ENCODE measurements at regions not wholly inside any gene's neighbourhood (a gene's known extent, or its start where the extent isn't known, plus 50 kb on each side); places are given as distances from the start of the nearest gene placed in this dataset.

DNA sequence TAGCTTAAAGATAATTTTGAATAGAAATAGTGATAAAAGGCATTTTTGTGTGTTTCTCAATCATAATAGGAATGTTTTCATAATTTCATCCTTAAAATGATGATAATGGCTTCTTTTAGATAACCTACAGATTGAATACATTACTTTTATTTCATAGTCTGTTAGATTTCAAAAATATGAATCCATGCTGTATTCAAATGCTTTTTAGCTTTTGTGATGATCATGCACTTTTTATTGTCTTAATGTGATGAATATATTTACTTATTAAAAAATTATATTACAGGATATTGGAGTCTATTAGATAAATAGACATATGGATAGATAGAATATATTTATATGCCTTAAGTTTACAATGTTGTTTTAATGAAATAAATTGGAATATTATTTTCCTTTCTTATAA lies 886.8 kb upstream of the NOVA1 start:
- Histone ChIP-seq H3F3A (ENCODE audit: insufficient read depth, low read length, poor library complexity, severe bottlenecking) (no peaks in the 10 kb centered on the region), H3K27ac (ENCODE audit: low read length) (no peak overlapping the region), H3K27me3 (ENCODE audit: insufficient read depth, low read depth, low read length) (no peaks in the 10 kb centered on the region), H3K9me3 (ENCODE audit: low read length) (no peaks in the 10 kb centered on the region), H4K20me1 (ENCODE audit: insufficient read depth) (no peaks in the 10 kb centered on the region), H3K9me2 (ENCODE audit: insufficient read depth, low read length) (no peaks in the 10 kb centered on the region), H3K36me3 (ENCODE audit: insufficient read depth, low read length) (no peaks in the 10 kb centered on the region), H3K4me2 (ENCODE audit: low read length) (no peak overlapping the region), H3K4me3 (ENCODE audit: low read length) (no peak overlapping the region), H2AFZ (ENCODE audit: low read depth, low read length) (no peak overlapping the region), H3K79me2 (replicated peaks; ENCODE audit: insufficient read depth, low read length) (no peaks in the 10 kb centered on the region), H3K9ac (ENCODE audit: low read length) (no peak overlapping the region)
- TF ChIP-seq SMC3 (conservative IDR thresholded peaks at IDR 0.05; ENCODE audit: poor library complexity) (no peak), RAD21 (conservative IDR thresholded peaks at IDR 0.05) (no peak), EP300 (conservative IDR thresholded peaks at IDR 0.05; ENCODE audit: poor library complexity, severe bottlenecking) (no peak), POLR2AphosphoS5 (IDR thresholded peaks at IDR 0.05) (no peak), MXI1 (conservative IDR thresholded peaks at IDR 0.05; ENCODE audit: poor library complexity, severe bottlenecking) (no peak), EZH2 (IDR thresholded peaks at IDR 0.05; ENCODE audit: borderline replicate concordance, insufficient read depth, low read length, poor library complexity, severe bottlenecking) (no peak), TAF1 (IDR thresholded peaks at IDR 0.05; ENCODE audit: low read depth) (no peak)
- TF ChIP-seq, protein P1, sequence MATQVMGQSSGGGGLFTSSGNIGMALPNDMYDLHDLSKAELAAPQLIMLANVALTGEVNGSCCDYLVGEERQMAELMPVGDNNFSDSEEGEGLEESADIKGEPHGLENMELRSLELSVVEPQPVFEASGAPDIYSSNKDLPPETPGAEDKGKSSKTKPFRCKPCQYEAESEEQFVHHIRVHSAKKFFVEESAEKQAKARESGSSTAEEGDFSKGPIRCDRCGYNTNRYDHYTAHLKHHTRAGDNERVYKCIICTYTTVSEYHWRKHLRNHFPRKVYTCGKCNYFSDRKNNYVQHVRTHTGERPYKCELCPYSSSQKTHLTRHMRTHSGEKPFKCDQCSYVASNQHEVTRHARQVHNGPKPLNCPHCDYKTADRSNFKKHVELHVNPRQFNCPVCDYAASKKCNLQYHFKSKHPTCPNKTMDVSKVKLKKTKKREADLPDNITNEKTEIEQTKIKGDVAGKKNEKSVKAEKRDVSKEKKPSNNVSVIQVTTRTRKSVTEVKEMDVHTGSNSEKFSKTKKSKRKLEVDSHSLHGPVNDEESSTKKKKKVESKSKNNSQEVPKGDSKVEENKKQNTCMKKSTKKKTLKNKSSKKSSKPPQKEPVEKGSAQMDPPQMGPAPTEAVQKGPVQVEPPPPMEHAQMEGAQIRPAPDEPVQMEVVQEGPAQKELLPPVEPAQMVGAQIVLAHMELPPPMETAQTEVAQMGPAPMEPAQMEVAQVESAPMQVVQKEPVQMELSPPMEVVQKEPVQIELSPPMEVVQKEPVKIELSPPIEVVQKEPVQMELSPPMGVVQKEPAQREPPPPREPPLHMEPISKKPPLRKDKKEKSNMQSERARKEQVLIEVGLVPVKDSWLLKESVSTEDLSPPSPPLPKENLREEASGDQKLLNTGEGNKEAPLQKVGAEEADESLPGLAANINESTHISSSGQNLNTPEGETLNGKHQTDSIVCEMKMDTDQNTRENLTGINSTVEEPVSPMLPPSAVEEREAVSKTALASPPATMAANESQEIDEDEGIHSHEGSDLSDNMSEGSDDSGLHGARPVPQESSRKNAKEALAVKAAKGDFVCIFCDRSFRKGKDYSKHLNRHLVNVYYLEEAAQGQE (IDR thresholded peaks at IDR 0.05; ENCODE audit: borderline replicate concordance), result no peak
- TF ChIP-seq, protein P2, sequence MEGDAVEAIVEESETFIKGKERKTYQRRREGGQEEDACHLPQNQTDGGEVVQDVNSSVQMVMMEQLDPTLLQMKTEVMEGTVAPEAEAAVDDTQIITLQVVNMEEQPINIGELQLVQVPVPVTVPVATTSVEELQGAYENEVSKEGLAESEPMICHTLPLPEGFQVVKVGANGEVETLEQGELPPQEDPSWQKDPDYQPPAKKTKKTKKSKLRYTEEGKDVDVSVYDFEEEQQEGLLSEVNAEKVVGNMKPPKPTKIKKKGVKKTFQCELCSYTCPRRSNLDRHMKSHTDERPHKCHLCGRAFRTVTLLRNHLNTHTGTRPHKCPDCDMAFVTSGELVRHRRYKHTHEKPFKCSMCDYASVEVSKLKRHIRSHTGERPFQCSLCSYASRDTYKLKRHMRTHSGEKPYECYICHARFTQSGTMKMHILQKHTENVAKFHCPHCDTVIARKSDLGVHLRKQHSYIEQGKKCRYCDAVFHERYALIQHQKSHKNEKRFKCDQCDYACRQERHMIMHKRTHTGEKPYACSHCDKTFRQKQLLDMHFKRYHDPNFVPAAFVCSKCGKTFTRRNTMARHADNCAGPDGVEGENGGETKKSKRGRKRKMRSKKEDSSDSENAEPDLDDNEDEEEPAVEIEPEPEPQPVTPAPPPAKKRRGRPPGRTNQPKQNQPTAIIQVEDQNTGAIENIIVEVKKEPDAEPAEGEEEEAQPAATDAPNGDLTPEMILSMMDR (IDR thresholded peaks at IDR 0.05; ENCODE audit: poor library complexity, severe bottlenecking), result no peak

DNA sequence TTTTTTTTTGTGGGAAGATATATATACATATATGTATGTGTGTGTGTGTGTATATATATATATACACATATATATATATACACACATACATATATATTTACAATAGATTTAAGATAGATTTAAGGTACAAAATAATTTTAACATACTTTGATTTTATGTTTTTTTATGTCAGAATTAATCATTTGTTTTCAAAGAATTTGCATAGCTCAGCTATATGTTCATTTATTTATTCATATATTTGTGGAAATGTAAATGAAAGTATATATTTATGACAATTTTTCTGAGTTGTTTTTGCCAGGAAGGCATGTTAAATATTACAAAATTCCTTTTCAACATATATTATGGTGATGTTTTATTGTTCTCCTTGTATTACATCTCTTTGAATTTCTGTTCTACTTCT lies 887.4 kb upstream of the NOVA1 start:
- TF ChIP-seq RAD21 (conservative IDR thresholded peaks at IDR 0.05) (no peak), EZH2 (IDR thresholded peaks at IDR 0.05; ENCODE audit: borderline replicate concordance, insufficient read depth, low read length, poor library complexity, severe bottlenecking) (no peak), POLR2AphosphoS5 (IDR thresholded peaks at IDR 0.05) (no peak), MXI1 (conservative IDR thresholded peaks at IDR 0.05; ENCODE audit: poor library complexity, severe bottlenecking) (no peak), SMC3 (conservative IDR thresholded peaks at IDR 0.05; ENCODE audit: poor library complexity) (no peak), EP300 (conservative IDR thresholded peaks at IDR 0.05; ENCODE audit: poor library complexity, severe bottlenecking) (no peak), TAF1 (IDR thresholded peaks at IDR 0.05; ENCODE audit: low read depth) (no peak)
- TF ChIP-seq, protein P2 (IDR thresholded peaks at IDR 0.05; ENCODE audit: poor library complexity, severe bottlenecking), result no peak
- TF ChIP-seq, protein P1 (IDR thresholded peaks at IDR 0.05; ENCODE audit: borderline replicate concordance), result no peak
- Histone ChIP-seq H3K36me3 (ENCODE audit: insufficient read depth, low read length) (no peaks in the 10 kb centered on the region), H3K9ac (ENCODE audit: low read length) (no peak overlapping the region), H2AFZ (ENCODE audit: low read depth, low read length) (no peak overlapping the region), H4K20me1 (ENCODE audit: insufficient read depth) (no peaks in the 10 kb centered on the region), H3K9me3 (ENCODE audit: low read length) (no peaks in the 10 kb centered on the region), H3F3A (ENCODE audit: insufficient read depth, low read length, poor library complexity, severe bottlenecking) (no peaks in the 10 kb centered on the region), H3K4me2 (ENCODE audit: low read length) (no peak overlapping the region), H3K27ac (ENCODE audit: low read length) (no peak overlapping the region), H3K27me3 (ENCODE audit: insufficient read depth, low read depth, low read length) (no peaks in the 10 kb centered on the region), H3K79me2 (replicated peaks; ENCODE audit: insufficient read depth, low read length) (no peaks in the 10 kb centered on the region), H3K4me3 (ENCODE audit: low read length) (no peak overlapping the region), H3K9me2 (ENCODE audit: insufficient read depth, low read length) (no peaks in the 10 kb centered on the region)
